CD8-positive, alpha-beta memory T cell (primary cell): ENCODE measurements at regions not wholly inside any gene's neighbourhood (a gene's known extent, or its start where the extent isn't known, plus 50 kb on each side); places are given as distances from the start of the nearest gene placed in this dataset.

ENCODE experiments used
- CTCF ChIA-PET: fragments of 350-600 bp; sonication (Branson Sonifier 250); formaldehyde crosslinking; loops from one replicate; lab custom pipeline; 2021; ENCODE audit warnings: antibody characterized with exemption; lab: Charles Lee
- POLR2A ChIA-PET: fragments of 350-600 bp; sonication (Branson Sonifier 250); formaldehyde crosslinking; loops from one replicate; lab custom pipeline; 2021; ENCODE audit warnings: antibody characterized with exemption; lab: Charles Lee
- DNase-seq, 5 donors: peaks; one replicate each; pipeline versions ENCODE4 v3.0.0 to v3.0.0-alpha.2; 2020 to 2022; ENCODE audit warnings: mixed read lengths in 1 of 5
- H3K27ac ChIP-seq: one replicate; pipeline ENCODE4 v1.7.0; 2013; ENCODE audit warnings: low read depth, mild to moderate bottlenecking, low read length, moderate library complexity
- H3K27me3 ChIP-seq: 2 replicates; pipeline ENCODE4 v1.7.0; 2013; ENCODE audit warnings: low read length, mild to moderate bottlenecking; ENCODE audit not compliant: insufficient read depth, poor library complexity, severe bottlenecking
- H3K36me3 ChIP-seq: 2 replicates; pipeline ENCODE4 v1.7.0; 2013; ENCODE audit warnings: mild to moderate bottlenecking, low read length, moderate library complexity; ENCODE audit not compliant: insufficient read depth
- H3K4me1 ChIP-seq: 2 replicates; pipeline ENCODE4 v1.7.0; 2013; ENCODE audit warnings: mild to moderate bottlenecking, low read length, moderate library complexity; ENCODE audit not compliant: insufficient read depth
- H3K4me3 ChIP-seq: 2 replicates; pipeline ENCODE4 v1.7.0; 2013; ENCODE audit warnings: mild to moderate bottlenecking, low read length
- H3K9me3 ChIP-seq: 2 replicates; pipeline ENCODE4 v1.7.0; 2013; ENCODE audit warnings: mild to moderate bottlenecking, low read length
- H3K27ac Mint-ChIP-seq, 8 donors: one replicate each; pipeline ENCODE4 v1.8.0; 2020 to 2021; ENCODE audit warnings: mixed read lengths in 8 of 8, mild to moderate bottlenecking in 6 of 8, inconsistent platforms in 3 of 8, moderate library complexity in 3 of 8
- H3K27me3 Mint-ChIP-seq, 2 donors: one replicate each; pipeline ENCODE4 v1.8.0; 2020 to 2021; ENCODE audit warnings: mixed read lengths in 2 of 2, mild to moderate bottlenecking in 1 of 2, moderate library complexity in 1 of 2
- H3K36me3 Mint-ChIP-seq, 3 donors: one replicate each; pipeline ENCODE4 v1.8.0; 2020 to 2021; ENCODE audit warnings: mixed read lengths in 3 of 3, inconsistent platforms in 1 of 3, mild to moderate bottlenecking in 1 of 3
- H3K4me1 Mint-ChIP-seq, 3 donors: one replicate each; pipeline ENCODE4 v1.8.0; 2020 to 2021; ENCODE audit warnings: mixed read lengths in 3 of 3, inconsistent platforms in 1 of 3, mild to moderate bottlenecking in 1 of 3
- H3K4me3 Mint-ChIP-seq, 7 donors: one replicate each; pipeline ENCODE4 v1.8.0; 2020 to 2021; ENCODE audit warnings: mixed read lengths in 7 of 7, mild to moderate bottlenecking in 6 of 7, moderate library complexity in 4 of 7, inconsistent platforms in 2 of 7
- H3K9me3 Mint-ChIP-seq, 5 donors: one replicate each; pipeline ENCODE4 v1.8.0; 2020 to 2022; ENCODE audit warnings: mixed read lengths in 5 of 5, mild to moderate bottlenecking in 3 of 5, moderate library complexity in 2 of 5, inconsistent platforms in 1 of 5

GRCh38 chr2:220890931-220891330, 681.2 kb downstream of the EPHA4 start:
- H3K4me3 Mint-ChIP-seq = no peak overlapping the region
- peaks cover 0 to 5% of the 10 kb centered on the region in 2 donors for H3K27me3 Mint-ChIP-seq
- no peaks in the 10 kb centered on the region for H3K36me3 ChIP-seq
- ChIA-PET CTCF (no interaction called here), POLR2A (no interaction called here)
- H3K27ac Mint-ChIP-seq = no peak overlapping the region
- no peak overlapping the region for H3K4me3 ChIP-seq
- H3K4me1 Mint-ChIP-seq = no peaks in the 10 kb centered on the region
- H3K27me3 ChIP-seq = no peaks in the 10 kb centered on the region
- no peak overlapping the region for H3K27ac ChIP-seq
- no peaks in the 10 kb centered on the region for H3K9me3 Mint-ChIP-seq
- H3K9me3 ChIP-seq = no peaks in the 10 kb centered on the region
- no peaks in the 10 kb centered on the region for H3K4me1 ChIP-seq
- no peaks in the 10 kb centered on the region for H3K36me3 Mint-ChIP-seq
- no peak for DNase-seq

GRCh38 chr2:220891405-220891804, 680.7 kb downstream of the EPHA4 start:
- DNase-seq = no peak
- CTCF ChIA-PET = no interaction called here
- H3K4me3 Mint-ChIP-seq = no peak overlapping the region
- H3K27ac Mint-ChIP-seq = no peak overlapping the region
- H3K27me3 Mint-ChIP-seq = peaks cover 0 to 5% of the 10 kb centered on the region in 2 donors
- H3K9me3 Mint-ChIP-seq = no peaks in the 10 kb centered on the region
- POLR2A ChIA-PET = no interaction called here
- Histone ChIP-seq H3K4me3 (no peak overlapping the region), H3K36me3 (no peaks in the 10 kb centered on the region), H3K9me3 (no peaks in the 10 kb centered on the region), H3K4me1 (no peaks in the 10 kb centered on the region), H3K27ac (no peak overlapping the region), H3K27me3 (no peaks in the 10 kb centered on the region)
- no peaks in the 10 kb centered on the region for H3K4me1 Mint-ChIP-seq
- no peaks in the 10 kb centered on the region for H3K36me3 Mint-ChIP-seq

- no peaks in the 10 kb centered on the region for H3K4me1 ChIP-seq
- Mint-ChIP-seq H3K9me3 (no peaks in the 10 kb centered on the region), H3K36me3 (no peaks in the 10 kb centered on the region), H3K27me3 (peaks cover 0 to 5% of the 10 kb centered on the region in 2 donors), H3K4me3 (no peak overlapping the region), H3K4me1 (no peaks in the 10 kb centered on the region), H3K27ac (no peak overlapping the region)
- H3K27me3 ChIP-seq = no peaks in the 10 kb centered on the region
- no peak for DNase-seq
- CTCF ChIA-PET = no interaction called here
- no peaks in the 10 kb centered on the region for H3K36me3 ChIP-seq
- no peaks in the 10 kb centered on the region for H3K9me3 ChIP-seq
- H3K27ac ChIP-seq = no peak overlapping the region
- POLR2A ChIA-PET = no interaction called here
- no peak overlapping the region for H3K4me3 ChIP-seq
Observed at GRCh38 chr2:220892018-220892634, 680.0 kb downstream of the EPHA4 start.

GRCh38 chr2:220893411-220893810, 678.7 kb downstream of the EPHA4 start:
- DNase-seq = no peak
- no peaks in the 10 kb centered on the region for H3K36me3 ChIP-seq
- CTCF ChIA-PET = no interaction called here
- no peak overlapping the region for H3K27ac ChIP-seq
- Mint-ChIP-seq H3K27ac (no peak overlapping the region), H3K36me3 (no peaks in the 10 kb centered on the region), H3K9me3 (no peaks in the 10 kb centered on the region), H3K4me1 (no peaks in the 10 kb centered on the region), H3K4me3 (no peak overlapping the region), H3K27me3 (peaks cover 0 to 7% of the 10 kb centered on the region in 2 donors)
- no peak overlapping the region for H3K4me3 ChIP-seq
- no peaks in the 10 kb centered on the region for H3K27me3 ChIP-seq
- H3K4me1 ChIP-seq = no peaks in the 10 kb centered on the region
- POLR2A ChIA-PET = no interaction called here
- H3K9me3 ChIP-seq = no peaks in the 10 kb centered on the region

GRCh38 chr2:220894069-220894468, 678.0 kb downstream of the EPHA4 start:
- Histone ChIP-seq H3K27ac (no peak overlapping the region), H3K4me3 (no peak overlapping the region), H3K36me3 (no peaks in the 10 kb centered on the region), H3K9me3 (no peaks in the 10 kb centered on the region), H3K27me3 (no peaks in the 10 kb centered on the region), H3K4me1 (no peaks in the 10 kb centered on the region)
- no peak for DNase-seq
- ChIA-PET CTCF (no interaction called here), POLR2A (no interaction called here)
- Mint-ChIP-seq H3K27ac (no peak overlapping the region), H3K4me1 (no peaks in the 10 kb centered on the region), H3K9me3 (no peaks in the 10 kb centered on the region), H3K36me3 (no peaks in the 10 kb centered on the region), H3K4me3 (no peak overlapping the region), H3K27me3 (peaks cover 0 to 7% of the 10 kb centered on the region in 2 donors)

GRCh38 chr2:220899492-220899891, 672.6 kb downstream of the EPHA4 start:
- CTCF ChIA-PET = no interaction called here

GRCh38 chr2:220904015-220904414, 668.1 kb downstream of the EPHA4 start:
- no peaks in the 10 kb centered on the region for H3K4me1 ChIP-seq
- no peaks in the 10 kb centered on the region for H3K36me3 ChIP-seq
- H3K27me3 ChIP-seq = no peaks in the 10 kb centered on the region
- Mint-ChIP-seq H3K4me1 (no peaks in the 10 kb centered on the region), H3K36me3 (no peaks in the 10 kb centered on the region), H3K4me3 (no peak overlapping the region), H3K27me3 (no peaks in the 10 kb centered on the region), H3K27ac (no peak overlapping the region), H3K9me3 (no peaks in the 10 kb centered on the region)
- H3K4me3 ChIP-seq = no peak overlapping the region
- CTCF ChIA-PET = no interaction called here
- DNase-seq = no peak
- H3K9me3 ChIP-seq = no peaks in the 10 kb centered on the region
- H3K27ac ChIP-seq = no peak overlapping the region
- POLR2A ChIA-PET = no interaction called here

More at GRCh38 chr2:220899492-220899891, 672.6 kb downstream of the EPHA4 start:
- POLR2A ChIA-PET = no interaction called here
- H3K4me3 ChIP-seq = no peak overlapping the region
- no peaks in the 10 kb centered on the region for H3K9me3 Mint-ChIP-seq
- no peaks in the 10 kb centered on the region for H3K4me1 Mint-ChIP-seq
- H3K4me1 ChIP-seq = no peaks in the 10 kb centered on the region
- H3K9me3 ChIP-seq = no peaks in the 10 kb centered on the region
- H3K36me3 Mint-ChIP-seq = no peaks in the 10 kb centered on the region
- H3K4me3 Mint-ChIP-seq = no peak overlapping the region
- DNase-seq = no peak
- H3K27me3 Mint-ChIP-seq = peaks cover 0 to 3% of the 10 kb centered on the region in 2 donors
- no peak overlapping the region for H3K27ac Mint-ChIP-seq
- no peak overlapping the region for H3K27ac ChIP-seq
- H3K27me3 ChIP-seq = no peaks in the 10 kb centered on the region
- H3K36me3 ChIP-seq = no peaks in the 10 kb centered on the region

DNA sequence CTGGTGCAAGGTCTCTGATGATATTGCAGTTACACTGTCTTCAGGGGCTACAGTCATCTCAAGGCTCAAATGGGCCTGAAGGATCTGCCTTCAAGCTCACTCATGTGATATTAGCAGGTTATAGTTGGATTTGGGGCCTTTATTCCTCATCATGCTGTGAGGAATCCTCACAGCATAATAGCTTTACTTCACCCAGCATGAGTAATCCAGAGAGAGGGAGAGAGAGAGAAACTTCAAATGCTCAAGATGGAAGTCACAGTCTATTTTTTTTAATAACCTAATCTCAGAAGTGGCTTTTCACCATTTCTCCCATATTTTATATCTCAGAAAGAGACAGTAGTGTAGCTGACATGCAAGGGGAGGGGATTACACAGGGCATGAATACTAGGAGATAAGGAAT, 658.7 kb downstream of the EPHA4 start:
- Mint-ChIP-seq H3K27ac (no peak overlapping the region), H3K4me3 (no peak overlapping the region), H3K4me1 (no peaks in the 10 kb centered on the region), H3K9me3 (peaks cover 0 to 3% (median 0%) of the 10 kb centered on the region in 5 donors), H3K27me3 (peaks cover 0 to 1% of the 10 kb centered on the region in 2 donors), H3K36me3 (no peaks in the 10 kb centered on the region)
- Histone ChIP-seq H3K36me3 (no peaks in the 10 kb centered on the region), H3K27ac (no peak overlapping the region), H3K9me3 (no peaks in the 10 kb centered on the region), H3K4me1 (no peaks in the 10 kb centered on the region), H3K27me3 (no peaks in the 10 kb centered on the region), H3K4me3 (no peak overlapping the region)
- ChIA-PET CTCF (no interaction called here), POLR2A (no interaction called here)
- DNase-seq = no peak
